H9 (cell line): ENCODE measurements at regions not wholly inside any gene's neighbourhood (a gene's known extent, or its start where the extent isn't known, plus 50 kb on each side); places are given as distances from the start of the nearest gene placed in this dataset.

Source experiments
- DNase-seq: peaks from one replicate; pipeline ENCODE4 v3.0.0-alpha.2; 2017
- H2AFZ ChIP-seq: one replicate; pipeline ENCODE4 v1.6.1; 2013; ENCODE audit warnings: mild to moderate bottlenecking, low read length, control low read depth, moderate library complexity
- H2AK5ac ChIP-seq: 2 replicates; pipeline ENCODE4 v1.6.1; 2013; ENCODE audit warnings: low read length, control low read depth, mixed read lengths; ENCODE audit not compliant: insufficient read length
- H2BK120ac ChIP-seq: one replicate; pipeline ENCODE4 v1.6.1; 2013; ENCODE audit warnings: low read depth, mild to moderate bottlenecking, low read length, control low read depth, inconsistent platforms; ENCODE audit not compliant: poor library complexity, severe bottlenecking
- H2BK12ac ChIP-seq: 2 replicates; pipeline ENCODE4 v1.6.1; 2013; ENCODE audit warnings: low read length, control low read depth, mixed read lengths, low read depth; ENCODE audit not compliant: insufficient read length
- H2BK15ac ChIP-seq: 2 replicates; pipeline ENCODE4 v1.6.1; 2013; ENCODE audit warnings: low read depth, low read length, control low read depth
- H2BK20ac ChIP-seq: one replicate; pipeline ENCODE4 v1.6.1; 2013; ENCODE audit warnings: low read depth, mild to moderate bottlenecking, low read length, control low read depth, inconsistent platforms; ENCODE audit not compliant: poor library complexity, severe bottlenecking
- H2BK5ac ChIP-seq: 2 replicates; pipeline ENCODE4 v1.6.1; 2013; ENCODE audit warnings: low read length, control low read depth, mixed read lengths; ENCODE audit not compliant: insufficient read length
- H3K14ac ChIP-seq: 2 replicates; pipeline ENCODE4 v1.6.1; 2013; ENCODE audit warnings: low read length, control low read depth; ENCODE audit not compliant: insufficient read depth
- H3K18ac ChIP-seq: 2 replicates; pipeline ENCODE4 v1.6.1; 2013; ENCODE audit warnings: low read depth, mild to moderate bottlenecking, mixed read lengths, low read length, control low read depth; ENCODE audit not compliant: insufficient read length
- H3K23ac ChIP-seq: 2 replicates; pipeline ENCODE4 v1.6.1; 2013; ENCODE audit warnings: low read length, control low read depth, mixed read lengths, low read depth; ENCODE audit not compliant: insufficient read length
- H3K23me2 ChIP-seq: 2 replicates; pipeline ENCODE4 v1.6.1; 2013; ENCODE audit warnings: low read depth, mild to moderate bottlenecking, mixed read lengths, low read length, control low read depth; ENCODE audit not compliant: insufficient read length, poor library complexity, severe bottlenecking
- H3K27ac ChIP-seq: 2 replicates; pipeline ENCODE4 v1.5.1; 2013; ENCODE audit warnings: low read length, control low read depth, mixed read lengths, low read depth; ENCODE audit not compliant: insufficient read length
- H3K27me3 ChIP-seq: 2 replicates; pipeline ENCODE4 v1.6.1; 2013; ENCODE audit warnings: low read length, control low read depth, inconsistent platforms; ENCODE audit not compliant: insufficient read depth
- H3K4ac ChIP-seq: 2 replicates; pipeline ENCODE4 v1.6.1; 2013; ENCODE audit warnings: low read depth, mild to moderate bottlenecking, control low read depth, inconsistent platforms, low read length, moderate library complexity
- H3K4me1 ChIP-seq: 2 replicates; pipeline ENCODE4 v1.6.1; 2013; ENCODE audit warnings: low read length, control low read depth, inconsistent platforms; ENCODE audit not compliant: insufficient read depth
- H3K4me2 ChIP-seq: 2 replicates; pipeline ENCODE4 v1.6.1; 2013; ENCODE audit warnings: low read length, control low read depth, mixed read lengths; ENCODE audit not compliant: insufficient read length, insufficient read depth
- H3K56ac ChIP-seq: 2 replicates; pipeline ENCODE4 v1.6.1; 2013; ENCODE audit warnings: low read depth, mild to moderate bottlenecking, mixed read lengths, low read length, control low read depth; ENCODE audit not compliant: insufficient read length
- H3K79me1 ChIP-seq: 2 replicates; pipeline ENCODE4 v1.6.1; 2013; ENCODE audit warnings: low read depth, mild to moderate bottlenecking, moderate library complexity, low read length, control low read depth, inconsistent platforms; ENCODE audit not compliant: insufficient read depth, poor library complexity, severe bottlenecking
- H3K79me2 ChIP-seq: 2 replicates; pipeline ENCODE4 v1.6.1; 2013; ENCODE audit warnings: low read length, control low read depth, inconsistent platforms; ENCODE audit not compliant: insufficient read depth
- H3K9ac ChIP-seq: 2 replicates; pipeline ENCODE4 v1.6.1; 2013; ENCODE audit warnings: low read length, control low read depth, mixed read lengths; ENCODE audit not compliant: insufficient read length; ENCODE audit errors: extremely low read depth
- H3K9me3 ChIP-seq: one replicate; pipeline ENCODE4 v1.6.1; 2013; ENCODE audit warnings: low read depth, low read length, inconsistent platforms; ENCODE audit not compliant: control insufficient read depth
- H3T11ph ChIP-seq: one replicate; pipeline ENCODE4 v1.6.1; 2013; ENCODE audit warnings: mild to moderate bottlenecking, low read length, control low read depth, inconsistent platforms
- H4K20me1 ChIP-seq: one replicate; pipeline ENCODE4 v1.6.1; 2013; ENCODE audit not compliant: control insufficient read depth, insufficient read length, insufficient read depth
- H4K5ac ChIP-seq: 2 replicates; pipeline ENCODE4 v1.6.1; 2013; ENCODE audit warnings: low read depth, mild to moderate bottlenecking, mixed read lengths, low read length, control low read depth; ENCODE audit not compliant: insufficient read length
- H4K8ac ChIP-seq: replicated peaks from 2 replicates; pipeline ENCODE4 v1.6.1; 2013; ENCODE audit warnings: low read length, control low read depth, mixed read lengths, low read depth; ENCODE audit not compliant: insufficient read length
- H4K91ac ChIP-seq: 2 replicates; pipeline ENCODE4 v1.6.1; 2013; ENCODE audit warnings: low read depth, mild to moderate bottlenecking, moderate library complexity, mixed read lengths, low read length, control low read depth; ENCODE audit not compliant: insufficient read length
- H3K27ac Mint-ChIP-seq, 3 experiments: 2 replicates in 2 of 3; 3 replicates in 1 of 3; pipeline ENCODE4 v1.8.0; 2020 to 2021; ENCODE audit warnings: mixed read lengths in 3 of 3, mild to moderate bottlenecking in 1 of 3, moderate library complexity in 1 of 3
- H3K27me3 Mint-ChIP-seq: 2 replicates; pipeline ENCODE4 v1.8.0; 2021; ENCODE audit warnings: low read depth, mild to moderate bottlenecking, moderate library complexity, mixed read lengths
- H3K36me3 Mint-ChIP-seq, 3 experiments: 2 replicates in 2 of 3; 3 replicates in 1 of 3; pipeline ENCODE4 v1.8.0; 2020 to 2021; ENCODE audit warnings: low read depth in 3 of 3, mixed read lengths in 3 of 3; ENCODE audit not compliant: insufficient read depth in 1 of 3
- H3K4me1 Mint-ChIP-seq, 2 experiments: 2 replicates each; pipeline ENCODE4 v1.8.0; 2020; ENCODE audit warnings: mixed read lengths in 2 of 2
- H3K4me3 Mint-ChIP-seq, 2 experiments: 2 replicates in 1 of 2; 3 replicates in 1 of 2; pipeline ENCODE4 v1.8.0; 2020 to 2021; ENCODE audit warnings: mild to moderate bottlenecking in 2 of 2, mixed read lengths in 2 of 2, moderate library complexity in 1 of 2
- H3K9me3 Mint-ChIP-seq, 2 experiments: 2 replicates in 1 of 2; 3 replicates in 1 of 2; pipeline ENCODE4 v1.8.0; 2020; ENCODE audit warnings: mild to moderate bottlenecking in 2 of 2, mixed read lengths in 2 of 2, moderate library complexity in 1 of 2
- CTCF ChIP-seq: fragments of 200-600 bp; sonication (generic); conservative IDR thresholded peaks from 3 replicates; pipeline ENCODE4 v1.8.0; 2021; ENCODE audit warnings: antibody characterized with exemption, mild to moderate bottlenecking
- WGBS: extraction: QIAGEN DNeasy Blood & Tissue Kit; methylation state at CpG from one replicate; pipeline ENCODE4 v1.1.7; 2013; ENCODE audit warnings: missing lambda C conversion rate, low lambda C conversion rate, mixed read lengths; ENCODE audit not compliant: insufficient read length; ENCODE audit errors: extremely low coverage; 5-methylcytosine and 5-hydroxymethylcytosine counted together

- Histone ChIP-seq H3K9me3 (no peaks in the 10 kb centered on the region), H3K27me3 (no peaks in the 10 kb centered on the region), H2BK15ac (no peak overlapping the region), H2AFZ (no peak overlapping the region), H2BK120ac (no peak overlapping the region), H3K27ac (no peak overlapping the region), H4K8ac (no peak overlapping the region), H3T11ph (no peak overlapping the region), H3K9ac (no peak overlapping the region), H3K23me2 (no peaks in the 10 kb centered on the region), H4K91ac (no peak overlapping the region), H3K4ac (no peak overlapping the region), H4K5ac (no peak overlapping the region), H3K4me2 (no peak overlapping the region), H3K56ac (no peak overlapping the region), H3K79me2 (no peaks in the 10 kb centered on the region), H2BK5ac (no peak overlapping the region), H3K79me1 (no peaks in the 10 kb centered on the region), H3K23ac (no peak overlapping the region), H4K20me1 (no peaks in the 10 kb centered on the region), H2BK12ac (no peak overlapping the region), H2BK20ac (no peak overlapping the region), H2AK5ac (no peak overlapping the region), H3K14ac (no peak overlapping the region), H3K4me1 (no peaks in the 10 kb centered on the region), H3K18ac (no peak overlapping the region)
- no peak for TF ChIP-seq CTCF
- Mint-ChIP-seq H3K4me1 (0 out of 4 replicates have a peak, but pooled peaks cover 0 to 1% of the 10 kb centered on the region in 2 experiments), H3K27me3 (peaks cover 2% of the 10 kb centered on the region), H3K36me3 (no peaks in the 10 kb centered on the region; a peak in 2 of 7 replicates), H3K4me3 (no peak overlapping the region), H3K27ac (no peak overlapping the region), H3K9me3 (peaks cover 6 to 11% of the 10 kb centered on the region in 2 experiments; a peak in 4 of 5 replicates)
- DNase-seq: no peak
- WGBS: no CpG with 5 or more reads among the region's 3 CpGs
Measured at GRCh38 chr9:109588415-109588814, 90.3 kb upstream of the PTPN3 start.
